HG03066 (cell line): ENCODE measurements at regions not wholly inside any gene's neighbourhood (a gene's known extent, or its start where the extent isn't known, plus 50 kb on each side); places are given as distances from the start of the nearest gene placed in this dataset.

Experiments
- ATAC-seq: cut with Tn5 transposase; IDR thresholded peaks from one replicate; pipeline ENCODE4 v1.9.1; 2021; ENCODE audit warnings: low read depth; ENCODE audit not compliant: unreplicated experiment

- ATAC-seq: no peak
Measured at GRCh38 chr22:22099833-22100812, 117.5 kb upstream of the TOP3B start.

DNA sequence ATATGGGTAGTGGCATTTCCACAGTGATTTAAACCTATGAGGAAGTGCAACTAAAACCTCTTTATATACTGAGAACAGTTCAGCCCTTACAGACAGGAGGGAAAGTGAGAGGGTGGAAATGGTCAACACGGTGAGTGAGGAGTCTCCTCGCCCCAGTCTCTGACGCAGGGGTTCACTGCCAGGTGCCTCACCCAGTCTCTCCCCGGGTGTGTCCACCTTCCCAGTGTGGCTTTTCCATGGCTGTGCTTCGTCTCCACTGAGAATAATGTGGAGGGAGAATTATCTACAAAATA lies 116.6 kb upstream of the TOP3B start:
- ATAC-seq: no peak

DNA sequence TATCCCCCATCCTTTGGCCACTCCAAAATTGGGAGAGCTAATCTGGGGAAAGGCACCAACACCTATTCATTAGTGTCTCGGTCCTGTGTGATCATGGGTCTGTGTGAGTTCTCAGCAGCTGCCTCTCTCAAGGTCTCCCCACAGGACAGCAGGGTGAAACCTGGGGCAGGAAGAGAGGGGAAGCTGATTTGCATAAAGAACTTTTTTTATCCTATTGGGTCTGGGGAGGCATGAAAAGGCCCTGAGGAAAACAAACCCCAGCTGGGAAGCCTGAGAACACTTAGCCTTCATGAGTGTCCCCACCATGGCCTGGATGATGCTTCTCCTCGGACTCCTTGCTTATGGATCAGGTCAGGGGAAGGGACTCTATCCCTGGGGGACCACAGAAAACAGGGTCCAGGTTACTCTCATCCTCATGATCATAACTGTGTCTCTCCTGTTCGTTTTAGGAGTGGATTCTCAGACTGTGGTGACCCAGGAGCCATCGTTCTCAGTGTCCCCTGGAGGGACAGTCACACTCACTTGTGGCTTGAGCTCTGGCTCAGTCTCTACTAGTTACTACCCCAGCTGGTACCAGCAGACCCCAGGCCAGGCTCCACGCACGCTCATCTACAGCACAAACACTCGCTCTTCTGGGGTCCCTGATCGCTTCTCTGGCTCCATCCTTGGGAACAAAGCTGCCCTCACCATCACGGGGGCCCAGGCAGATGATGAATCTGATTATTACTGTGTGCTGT lies 116.0 kb upstream of the TOP3B start:
- no peak for ATAC-seq

- no peak for ATAC-seq
Measured at GRCh38 chr22:22097727-22098228, 115.2 kb upstream of the TOP3B start.

- no peak for ATAC-seq
Measured at GRCh38 chr22:22094921-22095320, 112.3 kb upstream of the TOP3B start.

GRCh38 chr22:22094514-22094913 lies 111.9 kb upstream of the TOP3B start:
- ATAC-seq: no peak

DNA sequence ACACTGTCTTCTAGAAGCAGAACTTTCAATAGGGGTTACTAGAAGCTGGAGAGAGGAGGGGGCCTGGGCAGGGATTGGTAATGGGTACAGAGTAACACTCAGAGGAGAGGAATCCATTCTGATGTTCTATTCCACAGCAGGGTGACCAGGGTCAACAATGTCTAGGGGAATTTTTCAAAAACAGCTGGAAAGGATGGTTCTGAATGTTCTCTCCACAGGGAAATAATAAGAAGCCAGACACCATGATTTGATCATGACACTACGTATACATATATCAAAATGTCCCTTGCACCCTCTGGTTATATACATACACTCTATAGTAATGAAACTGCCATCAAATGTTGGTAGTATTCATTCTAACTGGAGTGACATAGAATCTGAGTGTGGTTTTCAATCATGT lies 111.2 kb upstream of the TOP3B start:
- ATAC-seq: no peak

- no peak for ATAC-seq
Measured at GRCh38 chr22:22092974-22093373, 110.4 kb upstream of the TOP3B start.

DNA sequence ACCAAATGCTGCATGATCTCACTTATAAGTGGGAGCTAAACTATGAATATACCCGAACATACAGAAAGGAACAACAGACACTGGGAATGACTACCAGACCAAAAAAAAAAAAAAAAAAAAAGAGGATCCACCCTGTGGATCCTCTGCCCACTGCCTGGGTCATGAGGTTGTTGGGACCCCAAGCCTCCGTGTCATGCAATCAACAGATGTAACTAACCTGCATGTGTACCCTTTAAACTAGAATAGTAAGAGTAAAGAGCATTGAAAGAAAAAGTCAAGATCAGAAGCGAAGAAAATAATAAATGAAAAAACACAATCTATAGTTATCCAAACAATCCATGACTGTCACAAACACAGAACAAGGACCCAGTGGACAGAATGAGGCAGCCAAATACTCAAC lies 109.5 kb upstream of the TOP3B start:
- ATAC-seq: no peak

DNA sequence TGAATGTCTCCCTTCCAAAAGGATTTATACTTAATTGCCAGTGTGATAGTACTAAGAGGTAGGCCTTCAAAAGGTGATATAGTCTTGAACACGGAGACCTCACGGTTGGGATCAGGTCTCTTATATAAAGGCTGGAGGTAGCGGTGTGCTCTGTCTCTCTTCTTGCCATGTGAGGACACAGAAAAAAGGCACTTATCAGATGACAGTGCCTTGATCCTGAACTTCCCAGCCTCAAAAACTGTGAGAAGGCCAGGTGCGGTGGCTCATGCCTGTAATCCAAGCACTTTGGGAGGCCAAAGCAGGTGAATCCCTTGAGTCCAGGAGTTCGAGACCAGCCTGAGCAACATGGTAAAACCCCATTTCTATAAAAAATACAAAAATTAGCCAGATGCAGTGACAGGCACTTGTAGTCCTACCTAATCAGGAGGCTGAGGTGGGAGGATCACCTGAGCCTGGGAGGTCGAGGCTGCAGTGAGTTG lies 108.9 kb upstream of the TOP3B start:
- ATAC-seq: no peak

DNA sequence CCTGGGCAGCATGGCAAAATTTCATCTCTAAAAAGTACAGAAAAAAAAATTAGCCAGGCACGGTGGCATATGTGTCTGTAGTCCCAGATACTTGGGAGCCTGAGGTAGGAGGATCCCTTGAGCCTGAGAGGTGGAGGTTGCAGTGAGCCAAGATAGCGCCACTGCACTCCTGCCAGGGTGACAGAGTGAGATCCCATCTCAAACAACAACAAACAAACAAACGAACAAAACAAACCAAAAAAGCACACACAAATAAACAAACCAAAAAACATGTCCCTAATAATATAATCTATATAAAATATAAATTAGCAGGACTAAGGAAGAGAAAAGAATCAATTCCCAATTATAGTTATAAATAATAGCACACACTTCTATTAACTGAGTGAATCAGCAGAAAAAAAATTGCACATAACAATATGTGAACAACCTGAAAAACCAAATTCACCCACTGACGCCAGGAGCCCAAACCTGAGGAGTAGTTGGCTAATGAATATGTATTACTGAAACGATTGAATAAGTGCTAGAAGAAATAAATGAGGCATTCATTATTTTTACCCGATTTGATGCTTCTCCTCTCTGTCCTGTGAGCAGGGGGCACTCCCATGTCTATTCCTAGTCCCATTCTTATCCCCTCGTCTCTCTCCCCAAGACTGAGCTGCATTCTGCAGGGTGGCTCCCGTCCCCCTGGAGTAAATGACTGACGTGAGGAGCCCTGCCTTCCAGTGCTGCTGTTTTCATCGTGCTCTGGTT lies 108.2 kb upstream of the TOP3B start:
- no peak for ATAC-seq

DNA sequence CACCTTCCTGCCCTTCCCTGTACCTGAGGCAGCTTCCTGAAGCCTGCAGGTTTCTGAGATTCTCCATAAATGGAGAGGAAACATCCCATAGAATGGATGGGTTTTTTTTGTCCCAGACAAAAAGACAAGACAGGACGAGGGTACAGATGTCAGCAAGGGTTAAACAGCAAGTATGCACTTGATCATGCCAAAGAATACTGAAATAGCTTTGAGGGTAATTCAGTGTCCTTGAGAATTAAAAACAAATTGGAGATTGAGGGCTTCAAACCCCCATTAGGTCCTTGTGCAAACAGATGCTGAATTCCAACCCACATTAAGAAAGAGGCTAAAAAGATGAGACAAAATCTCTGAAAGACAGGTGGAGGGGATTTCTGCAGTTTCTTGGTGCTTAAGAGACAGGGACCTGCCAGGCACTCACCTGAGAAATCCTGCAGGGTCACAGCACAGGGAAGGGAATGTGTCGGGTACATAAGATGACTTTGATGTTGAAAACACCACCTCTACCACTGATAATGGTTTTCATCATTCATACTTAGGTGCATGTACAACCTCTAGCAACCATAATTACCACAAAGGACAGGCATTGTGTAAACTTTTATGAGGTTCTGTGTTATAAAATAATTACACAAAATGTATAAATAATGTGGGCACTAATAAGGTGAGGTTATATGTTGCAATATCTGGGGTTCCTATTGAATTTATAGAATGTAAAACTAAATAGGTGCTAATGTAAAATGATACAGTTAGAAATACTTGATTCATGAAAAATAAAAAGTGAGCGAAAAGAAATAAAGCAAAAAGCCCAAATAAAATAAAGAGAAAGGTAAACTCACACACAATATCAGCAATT lies 107.1 kb upstream of the TOP3B start:
- no peak for ATAC-seq

DNA sequence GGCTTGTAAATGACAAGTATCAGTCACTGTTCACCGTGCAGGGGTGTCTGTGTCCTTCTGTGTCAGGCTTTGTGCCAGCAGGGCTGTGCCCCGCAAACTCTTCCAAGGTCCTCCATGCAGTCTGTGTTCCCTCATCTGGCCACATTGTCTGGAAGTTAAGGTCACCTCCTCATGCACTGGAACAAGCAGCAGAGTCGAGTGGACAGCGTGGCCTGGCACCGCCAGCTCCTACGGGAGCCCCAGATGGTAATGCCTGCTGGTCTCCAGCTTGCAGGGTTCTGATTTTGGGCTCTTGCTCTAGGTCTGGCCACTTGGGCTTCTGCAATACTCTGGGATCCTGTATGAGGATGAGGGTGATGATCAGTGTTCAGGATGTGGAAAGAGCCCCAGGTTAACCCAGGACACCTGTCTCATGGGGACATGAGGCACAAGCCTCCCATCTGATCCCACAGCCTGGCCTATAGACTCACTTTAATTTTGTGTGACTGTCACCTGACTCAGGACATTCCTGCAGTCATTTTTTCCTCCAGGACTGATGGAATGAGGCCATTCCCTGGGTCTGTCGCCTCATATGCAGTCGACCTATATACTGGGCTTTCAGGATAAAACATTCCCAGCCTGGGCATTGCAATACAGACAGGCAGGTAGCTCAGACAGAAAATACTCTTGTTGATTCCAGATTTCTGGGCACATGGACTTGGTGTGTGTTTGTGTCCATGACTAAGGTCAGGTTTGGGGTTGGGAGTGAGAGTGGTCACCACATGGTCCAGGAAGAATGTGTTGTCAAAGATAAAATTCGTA lies 106.3 kb upstream of the TOP3B start:
- ATAC-seq: no peak

GRCh38 chr22:22087854-22088657 lies 105.5 kb upstream of the TOP3B start:
- no peak for ATAC-seq

- ATAC-seq: no peak
Measured at GRCh38 chr22:22086501-22087158, 104.0 kb upstream of the TOP3B start.

DNA sequence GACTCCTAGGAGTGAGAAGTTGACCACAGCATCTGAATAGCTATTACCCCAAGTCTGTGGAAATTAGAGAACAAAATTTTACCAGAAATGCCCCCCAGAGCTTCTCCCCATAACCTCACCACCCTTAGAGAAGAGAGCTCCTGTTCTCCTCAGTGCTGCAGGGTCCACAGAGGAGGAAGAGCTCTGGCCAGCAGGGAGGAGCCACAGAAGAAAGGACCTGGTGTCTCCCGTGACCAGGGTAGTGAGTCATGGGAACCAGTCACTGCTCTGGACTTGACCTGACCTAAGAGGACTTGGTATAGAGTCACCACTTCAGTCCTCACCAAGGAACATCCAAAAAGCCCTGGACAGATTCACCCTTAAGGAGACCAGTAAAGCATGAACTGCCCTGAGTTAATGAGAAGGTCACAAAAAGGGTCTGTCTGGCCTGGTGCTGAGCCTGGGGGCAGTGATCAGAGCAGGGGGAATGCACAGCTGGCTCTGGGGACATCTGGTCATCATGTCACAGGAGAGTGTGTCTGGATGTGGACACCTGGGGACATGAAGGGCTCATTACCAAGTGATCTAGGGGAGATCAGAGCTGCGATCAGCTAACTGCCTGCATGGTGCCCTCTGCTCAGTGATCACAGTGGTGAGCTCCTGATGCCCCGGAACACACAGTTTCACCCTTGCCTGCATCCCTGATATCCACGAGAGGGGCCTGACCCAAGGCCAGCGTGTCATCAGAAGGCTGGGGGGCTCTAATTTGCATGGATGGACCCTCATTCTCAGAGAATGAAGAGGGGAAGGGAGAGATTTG lies 103.3 kb upstream of the TOP3B start:
- no peak for ATAC-seq

DNA sequence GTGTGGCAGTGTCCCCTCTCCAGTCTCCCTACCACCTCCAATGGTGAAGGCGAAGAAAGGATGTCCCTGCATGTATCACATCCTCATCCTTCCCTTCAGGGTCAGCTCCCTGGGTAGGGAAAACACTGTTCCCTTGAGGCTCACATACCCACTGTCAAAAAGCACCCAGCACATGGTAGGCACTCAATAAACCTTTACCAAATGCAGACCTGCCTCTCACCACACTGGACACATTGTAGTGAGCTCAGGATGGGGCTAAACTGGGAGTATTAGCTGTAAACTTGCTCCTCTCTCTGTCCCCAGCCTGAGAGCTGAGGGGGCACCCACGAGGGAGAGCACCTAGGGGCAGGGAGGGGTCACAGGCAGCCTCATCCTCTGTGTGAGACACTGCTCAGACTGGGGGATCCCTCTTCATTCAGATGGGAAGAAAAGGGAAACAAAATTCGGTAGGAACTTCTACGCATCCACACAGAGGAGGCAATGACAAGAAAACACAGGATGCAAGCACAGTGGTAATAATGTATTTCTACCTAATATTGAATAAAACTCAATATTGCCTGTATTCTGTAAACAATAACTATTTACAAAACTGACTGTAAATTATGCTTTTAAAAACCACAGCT lies 101.6 kb upstream of the TOP3B start:
- no peak for ATAC-seq
